K562 (cell line): ENCODE measurements at regions not wholly inside any gene's neighbourhood (a gene's known extent, or its start where the extent isn't known, plus 50 kb on each side); places are given as distances from the start of the nearest gene placed in this dataset.

Source experiments
- ATAC-seq: fragments of 200-7000 bp; cut with Tn5 transposase; 3 replicates; pipeline ENCODE4 v1.9.1; 2020; ENCODE audit warnings: moderate library complexity
- BruUV-seq: library from RNA; stranded (reverse); fragments of 400-500 nt; replicated peaks from 2 replicates; lab custom pipeline; 2021; lab: Mats Ljungman, UMichigan
- CTCF ChIA-PET: fragments of 300-600 bp; formaldehyde crosslinking; extraction: SDS; loops from one replicate; lab custom pipeline; 2021; ENCODE audit warnings: low intra/inter-chr PET ratio; lab: Yijun Ruan, JAX
- POLR2A ChIA-PET: fragments of 300-600, 350-650 bp; sonication (Branson Sonifier 250); formaldehyde crosslinking; extraction: SDS; loops from one replicate; lab custom pipeline; 2021; ENCODE audit warnings: antibody characterized with exemption, inconsistent platforms; lab: Yijun Ruan, JAX
- DNase-seq, 4 experiments: peaks; one replicate each; pipeline versions ENCODE4 v3.0.0 to v3.0.0-alpha.2; 2011 to 2018; ENCODE audit warnings: low spot score in 3 of 4, mixed read lengths in 3 of 4; ENCODE audit errors: extremely low read depth in 1 of 4
- FAIRE-seq: peaks from 2 replicates; lab custom pipeline; 2011; peaks lifted over from hg19 to GRCh38; lab: Jason Lieb, UNC
- H2AFZ ChIP-seq: 2 replicates; pipeline ENCODE4 v1.6.0; 2011; ENCODE audit warnings: low read depth, low read length, control low read depth, inconsistent platforms
- H3K27ac ChIP-seq: fragments of 200-600 bp; 3 replicates; pipeline ENCODE4 v1.8.0; 2011; ENCODE audit warnings: low read depth, mild to moderate bottlenecking, control low read depth, inconsistent platforms, low read length, moderate library complexity, mixed read lengths; ENCODE audit errors: extremely low read depth
- H3K27me3 ChIP-seq, 2 experiments: fragments of 300-600 bp in 1 of 2; 2 replicates in 1 of 2; 3 replicates in 1 of 2; pipeline versions ENCODE4 v1.6.0 to v1.8.0; 2011; ENCODE audit warnings: inconsistent platforms in 2 of 2, low read length in 2 of 2, mild to moderate bottlenecking in 1 of 2, mixed read lengths in 1 of 2, moderate library complexity in 1 of 2; ENCODE audit not compliant: control insufficient read depth in 2 of 2, insufficient read depth in 2 of 2
- H3K36me3 ChIP-seq: fragments of 300-600 bp; 3 replicates; pipeline ENCODE4 v1.8.0; 2011; ENCODE audit warnings: mild to moderate bottlenecking, low read length, inconsistent platforms; ENCODE audit not compliant: control insufficient read depth, insufficient read depth
- H3K4me1 ChIP-seq, 2 experiments: fragments of 200-600 bp in 1 of 2; replicated peaks in 1 of 2; 2 replicates in 1 of 2; 3 replicates in 1 of 2; pipeline versions ENCODE4 v1.5.1 to v1.8.0; 2011; ENCODE audit warnings: inconsistent platforms in 2 of 2, low read length in 2 of 2, mild to moderate bottlenecking in 1 of 2, mixed read lengths in 1 of 2, moderate library complexity in 1 of 2; ENCODE audit not compliant: control insufficient read depth in 2 of 2, insufficient read depth in 2 of 2
- H3K4me2 ChIP-seq: 2 replicates; pipeline ENCODE4 v1.6.1; 2011; ENCODE audit warnings: low read length, control low read depth, inconsistent platforms, mixed read lengths; ENCODE audit not compliant: insufficient read depth
- H3K4me3 ChIP-seq: fragments of 200-600 bp; sonication (generic), shearing (Covaris generic); 2 replicates; pipeline ENCODE4 v1.5.1; 2016; ENCODE audit warnings: control low read depth, inconsistent platforms
- H3K79me2 ChIP-seq: fragments of 200-600 bp; 3 replicates; pipeline ENCODE4 v1.8.0; 2011; ENCODE audit warnings: low read length, inconsistent platforms; ENCODE audit not compliant: control insufficient read depth, insufficient read depth
- H3K9ac ChIP-seq, 2 experiments: 2 replicates each; pipeline versions ENCODE4 v1.6.0 to v1.6.1; 2011; ENCODE audit warnings: low read depth in 2 of 2, low read length in 2 of 2, control low read depth in 1 of 2, inconsistent platforms in 1 of 2, mild to moderate bottlenecking in 1 of 2, mixed read lengths in 1 of 2; ENCODE audit not compliant: insufficient read depth in 1 of 2
- H3K9me1 ChIP-seq: one replicate; pipeline ENCODE4 v1.6.0; 2011; ENCODE audit warnings: inconsistent platforms, mild to moderate bottlenecking, low read length, moderate library complexity; ENCODE audit not compliant: control insufficient read depth, insufficient read depth
- H3K9me3 ChIP-seq: replicated peaks from 2 replicates; pipeline ENCODE4 v1.5.1; 2011; ENCODE audit warnings: low read depth, low read length, inconsistent platforms; ENCODE audit not compliant: control insufficient read depth, insufficient read depth
- H4K20me1 ChIP-seq: replicated peaks from 2 replicates; pipeline ENCODE4 v1.6.1; 2011; ENCODE audit warnings: low read length, inconsistent platforms, mixed read lengths; ENCODE audit not compliant: control insufficient read depth, insufficient read depth
- BRF1 ChIP-seq: IDR thresholded peaks from 3 replicates; pipeline ENCODE4 v1.6.1; 2011; ENCODE audit warnings: borderline replicate concordance, mild to moderate bottlenecking; ENCODE audit not compliant: insufficient read length; ENCODE audit errors: extremely low read depth
- ETS1 ChIP-seq: conservative IDR thresholded peaks from 2 replicates; pipeline ENCODE4 v1.6.1; 2011; ENCODE audit warnings: low read depth, mild to moderate bottlenecking, low read length; ENCODE audit not compliant: control insufficient read depth
- HDAC8 ChIP-seq: fragments of 450-650 bp; IDR thresholded peaks from 2 replicates; pipeline ENCODE4 v1.6.1; 2016; ENCODE audit warnings: mild to moderate bottlenecking, missing genetic modification characterization, moderate library complexity, missing compliant biosample characterization
- POLR2AphosphoS2 ChIP-seq: IDR thresholded peaks from 2 replicates; pipeline ENCODE4 v1.6.1; 2012; ENCODE audit warnings: low read length, improper control_type of control experiment
- SMAD3 ChIP-seq: fragments of 450-650 bp; formaldehyde crosslinking; conservative IDR thresholded peaks from 2 replicates; pipeline ENCODE4 v1.4.0; 2020; ENCODE audit warnings: mild to moderate bottlenecking
- TAL1 ChIP-seq: fragments of 450-650 bp; IDR thresholded peaks from 2 replicates; pipeline ENCODE4 v1.6.1; 2016; ENCODE audit warnings: mild to moderate bottlenecking
- TSC22D4 ChIP-seq: fragments of 450-650 bp; IDR thresholded peaks from 2 replicates; pipeline ENCODE4 v1.6.1; 2016; ENCODE audit warnings: missing genetic modification characterization, missing biosample characterization, control low read depth
- WGBS: fragments of 100-300 bp; shearing (Covaris generic); methylation state at CpG from one replicate; pipeline ENCODE4 v1.1.6; 2016; ENCODE audit warnings: low coverage, mixed read lengths; ENCODE audit not compliant: insufficient coverage; ENCODE audit errors: missing lambda C conversion rate; 5-methylcytosine and 5-hydroxymethylcytosine counted together
- in situ Hi-C: fragments of 300-500 bp; cut with MboI; formaldehyde crosslinking; loops from 4 replicates; pipeline ENCODE4 v1.15.0; 2018; ENCODE audit warnings: inconsistent platforms, mixed read lengths
- intact Hi-C: fragments of 100-400 bp; cut with micrococcal nuclease; formaldehyde crosslinking; loops from 2 replicates; pipeline ENCODE4 v1.14.2; 2022

- no peak overlapping the region for H3K4me2 ChIP-seq
- DNase-seq = no peak
- ChIA-PET CTCF (no interaction called here), POLR2A (no interaction called here)
- no peak overlapping the region for H3K4me3 ChIP-seq
- H2AFZ ChIP-seq = no peak overlapping the region
- in situ Hi-C loops (no loop called here), intact Hi-C loops (no loop called here)
- H3K9ac ChIP-seq = no peak overlapping the region
- ATAC-seq = no peak
- FAIRE-seq = no peak
- H4K20me1 ChIP-seq = no peaks in the 10 kb centered on the region
- TF ChIP-seq SMAD3 (CRISPR knock-in tag) (no peak), TSC22D4 (tag) (no peak), HDAC8 (tag) (no peak), ETS1 (no peak), TAL1 (no peak), POLR2AphosphoS2 (no peak), BRF1 (no peak)
- no peaks in the 10 kb centered on the region for H3K79me2 ChIP-seq
- H3K36me3 ChIP-seq = no peaks in the 10 kb centered on the region
- no peaks in the 10 kb centered on the region for H3K9me3 ChIP-seq
- no TSS peak for BruUV-seq
- H3K4me1 ChIP-seq = no peaks in the 10 kb centered on the region
- no peaks in the 10 kb centered on the region for H3K9me1 ChIP-seq
- H3K27ac ChIP-seq = no peak overlapping the region
- 0% methylated on average over 9 of the region's 9 CpGs for WGBS
- peaks cover 0 to 6% of the 10 kb centered on the region in 2 experiments; a peak in 1 of 5 replicates for H3K27me3 ChIP-seq
Observed at GRCh38 chr22:49132009-49132408, 695.7 kb downstream of the BRD1 start.
